ENCODE measurements at regions not wholly inside any gene's neighbourhood (a gene's known extent, or its start where the extent isn't known, plus 50 kb on each side); places are given as distances from the start of the nearest gene placed in this dataset.

DNA sequence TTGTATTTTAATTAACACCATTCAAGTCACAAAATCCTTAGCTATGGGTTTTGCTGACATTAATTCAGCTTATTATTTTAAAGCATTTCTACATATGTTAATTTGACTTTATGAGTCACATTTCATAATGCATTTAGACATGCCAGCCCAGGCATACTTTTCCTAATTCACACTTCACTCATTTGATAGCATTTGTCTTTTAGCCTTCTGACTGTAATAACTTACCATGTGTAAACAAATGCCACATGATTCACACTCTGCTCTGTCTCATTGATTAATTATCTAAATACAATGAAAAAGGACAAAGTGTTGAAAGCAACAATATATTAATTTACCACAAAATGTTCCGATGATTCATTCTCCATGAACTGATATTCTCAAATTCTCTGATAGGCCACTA, 927.8 kb upstream of the EPHA6 start:
- DNase-seq: no peak

DNA sequence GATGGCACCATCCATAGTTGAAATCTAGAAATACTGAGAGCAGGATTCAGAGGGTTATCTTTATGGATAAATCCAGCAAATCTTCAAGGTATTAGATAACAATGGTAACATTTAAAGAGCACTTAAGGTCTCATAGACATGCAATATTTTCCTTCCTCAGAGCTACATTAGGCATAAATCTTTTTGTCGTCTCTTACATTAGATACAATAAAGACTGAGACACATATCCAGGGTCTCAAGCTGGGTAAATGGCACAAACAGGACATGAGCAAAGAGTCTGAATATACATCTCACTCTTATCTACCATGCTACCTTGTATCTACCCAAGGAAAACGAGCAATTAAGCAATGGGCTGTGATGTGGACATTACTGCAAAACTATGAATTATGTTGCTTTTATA, 927.3 kb upstream of the EPHA6 start:
- no peak for DNase-seq

- no peak for DNase-seq
Observed at GRCh38 chr3:95894820-95895219, 919.6 kb upstream of the EPHA6 start.

DNA sequence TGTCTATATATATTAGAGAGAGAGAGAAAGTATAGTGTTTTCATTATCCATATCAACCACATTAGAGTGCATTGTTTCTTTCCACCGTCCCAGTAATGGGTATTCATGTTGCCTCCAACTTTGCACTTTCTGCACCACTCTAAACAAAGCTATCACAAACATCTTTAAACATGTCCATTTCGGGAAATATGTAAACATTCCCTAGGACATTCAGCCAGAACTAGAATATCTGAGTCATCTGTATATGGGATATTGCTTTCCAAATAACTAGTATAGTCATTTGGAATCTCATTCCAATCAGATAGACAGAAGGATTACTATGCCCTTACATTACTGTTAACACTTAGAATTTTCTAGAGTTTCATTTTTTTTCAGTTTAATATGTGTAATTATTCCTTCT, 914.9 kb upstream of the EPHA6 start:
- DNase-seq: no peak

DNA sequence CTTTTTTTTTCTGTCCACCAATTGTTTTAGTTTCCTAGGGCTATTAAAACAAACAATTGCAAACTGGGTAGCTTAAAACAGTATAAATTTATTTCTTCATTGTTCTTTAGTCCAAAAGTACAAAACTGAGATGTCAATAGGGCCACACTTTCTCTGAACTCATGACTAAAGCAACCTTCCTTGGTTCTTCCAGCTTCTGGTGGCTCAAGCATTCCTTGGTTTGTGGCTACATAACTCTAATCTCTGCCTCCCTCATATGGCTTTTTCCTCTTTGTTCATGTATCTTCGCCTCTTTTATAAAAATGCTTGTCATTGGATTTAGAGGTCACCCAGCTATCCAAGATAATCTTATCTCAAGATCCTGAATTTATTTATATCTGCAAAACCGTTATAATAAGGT, 914.5 kb upstream of the EPHA6 start:
- DNase-seq: no peak

- no peak for DNase-seq
Observed at GRCh38 chr3:95901948-95902347, 912.4 kb upstream of the EPHA6 start.

DNA sequence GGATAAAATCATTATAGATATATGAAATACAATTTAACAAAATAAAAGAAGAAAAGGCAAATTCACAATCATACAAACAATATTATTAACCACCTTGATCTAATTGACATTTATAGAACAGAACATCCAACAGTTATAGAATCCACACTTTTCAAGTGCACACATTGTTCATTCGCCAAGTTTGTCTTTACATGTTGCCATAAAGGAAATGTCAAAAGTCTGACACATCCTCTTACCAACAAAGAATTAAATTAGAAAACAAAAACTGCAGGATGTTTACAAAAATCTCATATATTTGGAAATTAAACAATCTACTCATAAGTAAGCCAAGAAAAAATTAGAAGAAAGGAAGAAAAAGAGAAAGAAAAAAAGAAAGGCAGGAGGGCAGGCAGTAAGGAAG, 909.2 kb upstream of the EPHA6 start:
- DNase-seq: no peak

GRCh38 chr3:95911767-95912166, 902.6 kb upstream of the EPHA6 start:
- DNase-seq: no peak

- no peak for DNase-seq
Observed at GRCh38 chr3:95923496-95924210, 890.7 kb upstream of the EPHA6 start.

GRCh38 chr3:95926904-95927501, 887.4 kb upstream of the EPHA6 start:
- DNase-seq: no peak

GRCh38 chr3:95934181-95934580, 880.2 kb upstream of the EPHA6 start:
- DNase-seq: no peak

- DNase-seq: no peak
Observed at GRCh38 chr3:95939235-95939809, 875.1 kb upstream of the EPHA6 start.

DNA sequence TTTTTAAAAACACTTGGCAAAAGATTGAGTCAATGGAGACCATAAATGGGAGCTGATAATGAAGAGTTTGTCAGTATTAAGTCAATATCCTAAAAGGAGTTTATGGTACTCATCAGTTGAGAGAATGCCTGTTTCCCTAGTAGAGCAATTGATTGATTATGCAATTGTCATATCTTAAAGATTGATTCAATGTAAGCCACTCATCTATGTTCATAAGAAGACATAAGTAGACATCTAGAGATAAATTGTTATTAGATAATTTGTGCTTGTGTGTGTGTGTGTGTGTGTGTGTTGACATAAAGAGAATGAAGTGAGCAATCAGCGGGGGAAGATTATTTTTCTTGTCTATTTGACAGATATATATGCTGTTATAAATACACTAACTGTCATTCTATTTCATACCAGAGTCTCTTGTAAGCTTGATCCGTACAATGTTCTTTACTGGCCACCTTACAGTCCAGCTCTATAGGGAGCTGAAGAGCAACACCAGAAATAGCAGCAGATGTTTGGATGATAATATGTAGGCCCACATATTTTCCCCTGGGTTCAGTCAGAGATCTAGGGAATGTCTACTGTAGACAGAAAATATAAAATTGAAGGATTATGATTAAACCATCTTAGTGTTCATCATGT, 848.6 kb upstream of the EPHA6 start:
- DNase-seq: no peak

DNA sequence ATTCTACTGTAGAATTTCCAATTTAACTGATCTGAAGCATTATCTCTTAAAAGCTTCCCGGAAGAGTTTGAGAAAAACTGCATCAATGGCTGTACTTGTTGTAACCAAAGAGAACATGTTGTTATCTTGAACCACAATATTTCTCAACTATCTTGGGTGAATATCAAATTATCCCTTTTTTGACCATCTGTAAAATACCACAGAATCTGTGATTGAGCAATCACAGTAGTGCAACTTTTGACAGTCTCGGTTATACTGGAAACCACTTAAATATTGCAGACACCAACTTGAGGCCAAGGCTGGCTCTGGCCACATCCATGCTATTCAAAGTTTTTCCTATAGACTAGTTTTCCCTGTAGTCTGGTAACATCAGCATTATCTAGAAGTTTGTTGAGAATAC, 842.8 kb upstream of the EPHA6 start:
- no peak for DNase-seq

DNA sequence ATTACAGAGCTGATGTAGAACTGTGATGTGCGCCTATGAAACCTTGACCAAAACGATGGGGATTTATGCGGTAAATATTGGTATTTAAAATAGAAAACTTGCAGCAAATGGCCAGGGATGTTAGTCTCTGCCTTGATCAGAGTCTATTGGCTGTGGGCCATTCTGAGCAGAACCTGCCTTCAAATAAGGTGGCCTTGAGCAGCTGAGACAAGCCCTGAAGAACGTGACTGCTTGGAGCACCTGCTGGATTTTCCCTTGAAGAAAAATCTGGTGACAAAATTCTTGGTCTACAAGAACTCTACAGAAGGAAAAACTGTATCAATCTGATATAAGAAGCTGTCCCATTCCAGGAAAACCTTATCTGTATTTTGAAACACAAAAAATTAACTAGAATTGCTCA, 820.1 kb upstream of the EPHA6 start:
- DNase-seq: no peak

GRCh38 chr3:96000966-96001365, 813.4 kb upstream of the EPHA6 start:
- DNase-seq: no peak

GRCh38 chr3:96007650-96008195, 806.7 kb upstream of the EPHA6 start:
- DNase-seq: no peak

GRCh38 chr3:96012939-96013338, 801.5 kb upstream of the EPHA6 start:
- DNase-seq: no peak

DNA sequence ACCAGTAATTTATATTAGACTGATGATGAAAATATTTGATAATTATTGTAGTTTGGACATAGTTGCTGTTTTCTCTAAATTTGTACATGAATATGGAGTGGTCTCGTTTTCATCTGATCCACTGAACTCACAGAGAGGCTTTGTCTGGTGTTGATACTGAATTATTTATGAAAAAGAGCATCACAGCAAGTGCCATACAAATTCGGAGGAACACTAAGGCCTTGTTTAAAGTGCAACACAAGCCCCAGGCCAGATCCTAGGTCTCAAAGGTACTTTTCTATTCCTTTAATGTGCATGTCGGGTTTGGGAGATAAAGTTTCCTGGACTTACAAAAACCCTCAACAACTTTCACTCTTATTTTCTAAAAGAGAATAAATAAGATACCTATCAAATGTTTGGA, 796.8 kb upstream of the EPHA6 start:
- DNase-seq: no peak

DNA sequence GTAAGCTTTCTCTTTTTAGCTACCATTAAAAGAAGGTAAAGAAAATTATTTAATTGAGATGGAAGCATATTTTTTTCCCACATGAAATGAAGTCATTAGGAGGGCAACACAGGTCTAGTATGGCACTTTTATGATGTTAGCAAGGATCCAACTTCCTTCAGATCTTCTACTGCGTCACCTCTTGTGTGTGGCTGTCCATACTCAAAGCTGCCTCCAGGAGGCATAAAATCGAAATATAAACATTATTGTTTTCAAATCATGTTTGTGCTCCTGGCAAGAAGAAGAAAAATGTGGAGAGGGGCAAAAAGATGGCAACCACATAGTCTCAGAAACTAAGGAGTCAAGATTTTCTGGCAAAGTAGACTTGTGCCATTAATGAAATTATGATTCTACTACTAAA, 791.7 kb upstream of the EPHA6 start:
- no peak for DNase-seq

GRCh38 chr3:96027718-96028117, 786.7 kb upstream of the EPHA6 start:
- DNase-seq: no peak

DNA sequence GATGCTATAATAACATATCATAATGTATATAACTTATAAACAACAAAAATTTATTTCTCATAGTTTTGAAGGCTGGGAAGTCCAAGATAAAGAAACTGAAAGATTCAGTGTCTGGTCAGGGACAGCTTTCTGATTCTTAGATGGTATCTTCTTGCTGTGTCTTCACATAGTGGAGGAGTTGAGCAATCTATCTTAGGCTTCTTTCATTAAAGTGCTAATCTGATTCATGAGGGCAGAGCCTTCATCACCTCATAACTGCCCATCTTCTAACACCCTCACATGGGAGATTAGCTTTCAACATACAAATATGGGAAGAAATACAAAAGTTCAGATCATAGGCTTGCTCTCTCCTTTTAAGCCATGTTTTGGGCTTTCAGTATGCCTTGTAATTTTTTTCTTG, 774.8 kb upstream of the EPHA6 start:
- no peak for DNase-seq

DNA sequence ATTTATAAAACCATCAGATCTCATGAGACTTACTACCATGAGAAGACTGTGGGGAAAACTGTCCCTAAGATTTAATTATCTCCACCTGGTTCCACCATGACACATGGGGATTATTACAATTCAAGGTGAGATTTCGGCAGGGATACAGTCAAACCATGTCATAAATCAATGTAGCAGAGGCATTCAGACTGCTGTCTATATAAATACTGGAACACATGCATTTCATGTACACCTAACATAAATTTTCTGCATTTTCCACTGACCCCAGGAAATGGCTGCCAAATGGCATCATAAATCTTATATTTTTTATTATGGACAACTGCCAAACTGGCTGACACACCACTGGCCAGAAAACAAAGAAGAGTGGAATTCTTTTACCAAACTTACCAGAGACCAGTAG, 755.1 kb upstream of the EPHA6 start:
- DNase-seq: no peak

- no peak for DNase-seq
Observed at GRCh38 chr3:96069065-96069464, 745.3 kb upstream of the EPHA6 start.

Measured in SIG-M5 (cell line).